Panc1 (cell line): ENCODE measurements at regions not wholly inside any gene's neighbourhood (a gene's known extent, or its start where the extent isn't known, plus 50 kb on each side); places are given as distances from the start of the nearest gene placed in this dataset.

ENCODE experiments used
- ATAC-seq: fragments of 200-7000 bp; cut with Tn5 transposase; 2 replicates; pipeline ENCODE4 v1.9.1; 2020; ENCODE audit warnings: mild to moderate bottlenecking, moderate library complexity
- BruUV-seq: library from RNA; stranded (reverse); fragments of 400-500 nt; replicated peaks from 2 replicates; lab custom pipeline; 2021; lab: Mats Ljungman, UMichigan
- CTCF ChIA-PET: fragments of 300-600 bp; sonication (Branson Sonifier 250); formaldehyde crosslinking; loops from one replicate; lab custom pipeline; 2022; ENCODE audit warnings: antibody characterized with exemption; lab: Charles Lee
- POLR2A ChIA-PET: fragments of 300-600 bp; sonication (Branson Sonifier 250); formaldehyde crosslinking; loops from one replicate; lab custom pipeline; 2022; ENCODE audit warnings: antibody characterized with exemption; lab: Charles Lee
- DNase-seq: peaks from one replicate; pipeline ENCODE4 v3.0.0-alpha.2; 2010; ENCODE audit warnings: low read depth, low spot score
- H3K27ac ChIP-seq: 2 replicates; pipeline ENCODE4 v1.5.1; 2011; ENCODE audit warnings: mild to moderate bottlenecking, low read length, inconsistent platforms
- H3K27me3 ChIP-seq: fragments of 200-500 bp; sonication (Bioruptor generic); 2 replicates; pipeline ENCODE4 v1.6.0; 2014; ENCODE audit warnings: low read length, inconsistent platforms; ENCODE audit not compliant: control insufficient read depth, insufficient read depth
- H3K36me3 ChIP-seq: fragments of 200-500 bp; sonication (Bioruptor generic); 2 replicates; pipeline ENCODE4 v1.5.1; 2014; ENCODE audit warnings: inconsistent platforms, mild to moderate bottlenecking, low read length, moderate library complexity; ENCODE audit not compliant: control insufficient read depth, insufficient read depth
- H3K4me1 ChIP-seq: 2 replicates; pipeline ENCODE4 v1.5.1; 2011; ENCODE audit warnings: inconsistent platforms, mild to moderate bottlenecking, low read length, moderate library complexity; ENCODE audit not compliant: control insufficient read depth, insufficient read depth
- H3K4me3 ChIP-seq, 2 experiments: 2 replicates each; pipeline ENCODE4 v1.5.1; 2011 to 2012; ENCODE audit warnings: low read depth in 2 of 2, low read length in 2 of 2, mild to moderate bottlenecking in 2 of 2, inconsistent platforms in 1 of 2, moderate library complexity in 1 of 2
- H3K9me3 ChIP-seq: fragments of 200-500 bp; sonication (Bioruptor generic); 2 replicates; pipeline ENCODE4 v1.5.1; 2014; ENCODE audit warnings: low read depth, mild to moderate bottlenecking, inconsistent platforms, low read length, moderate library complexity; ENCODE audit not compliant: control insufficient read depth, insufficient read depth
- POLR2AphosphoS5 ChIP-seq: IDR thresholded peaks from 2 replicates; pipeline ENCODE4 v1.6.1; 2012; ENCODE audit warnings: mild to moderate bottlenecking, low read depth, low read length, moderate library complexity
- SIN3A ChIP-seq: IDR thresholded peaks from 2 replicates; pipeline ENCODE4 v1.6.1; 2012; ENCODE audit warnings: low read depth, mild to moderate bottlenecking, low read length, moderate library complexity, borderline replicate concordance; ENCODE audit not compliant: insufficient read depth
- TCF7L2 ChIP-seq: IDR thresholded peaks from 2 replicates; pipeline ENCODE4 v1.6.1; 2011; ENCODE audit warnings: mild to moderate bottlenecking, low read depth, low read length, inconsistent platforms
- in situ Hi-C: cut with HindIII; loops from 2 replicates; pipeline ENCODE4 v1.10.0; 2016; ENCODE audit warnings: low sequenced_read_pairs, low pct_unique_long_range_greater_than_20kb
- intact Hi-C: fragments of 100-400 bp; cut with micrococcal nuclease; formaldehyde crosslinking; loops from one replicate; pipeline ENCODE4 v1.10.0; 2022; ENCODE audit not compliant: unreplicated experiment
- TF ChIP-seq, protein P1 (sequence below), 2 experiments: IDR thresholded peaks; 2 replicates each; pipeline ENCODE4 v1.6.1; 2011 to 2012; ENCODE audit warnings: low read depth in 2 of 2, control low read depth in 1 of 2, low read length in 1 of 2, mild to moderate bottlenecking in 1 of 2, moderate library complexity in 1 of 2; ENCODE audit not compliant: insufficient read depth in 1 of 2
- TF ChIP-seq, protein P2 (sequence below): fragments of 450-650 bp; IDR thresholded peaks from 2 replicates; pipeline ENCODE4 v1.5.1; 2017; ENCODE audit warnings: mild to moderate bottlenecking

DNA sequence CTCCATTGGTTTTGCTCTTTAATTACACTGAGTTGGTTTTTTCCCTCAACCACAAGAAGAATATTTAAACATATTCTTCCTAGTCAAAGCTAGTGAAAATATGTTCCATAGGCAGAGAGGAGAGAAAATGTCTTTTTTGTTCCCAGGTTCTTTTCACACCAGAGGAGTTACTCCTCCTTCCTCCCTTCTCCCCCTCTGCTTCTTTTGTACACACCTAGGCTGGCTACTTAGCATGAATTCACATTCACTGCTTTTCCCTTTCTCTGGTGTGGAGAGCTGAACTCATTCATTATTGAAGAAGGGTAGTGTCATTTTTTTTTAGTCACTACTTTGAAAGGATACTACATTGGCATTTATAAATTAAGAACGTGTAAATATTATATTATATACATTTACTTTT is 56.6 kb upstream of the UGP2 start:
- Histone ChIP-seq H3K36me3 (no peaks in the 10 kb centered on the region), H3K4me3 (no peak overlapping the region), H3K27me3 (no peaks in the 10 kb centered on the region; the same call in 1 of the 2 replicates), H3K27ac (no peak overlapping the region), H3K4me1 (no peaks in the 10 kb centered on the region), H3K9me3 (no peaks in the 10 kb centered on the region)
- no peak for ATAC-seq
- POLR2A ChIA-PET = interaction anchor here (0.6 kb wide), 1 partner anchor 555 kb away, joined by 3 read pairs; no protein-coding TSS in a partner anchor
- CTCF ChIA-PET = no interaction called here
- DNase-seq = no peak
- no TSS peak for BruUV-seq
- in situ Hi-C loops = no loop called here
- intact Hi-C loops = no loop called here
- TF ChIP-seq, protein P1, sequence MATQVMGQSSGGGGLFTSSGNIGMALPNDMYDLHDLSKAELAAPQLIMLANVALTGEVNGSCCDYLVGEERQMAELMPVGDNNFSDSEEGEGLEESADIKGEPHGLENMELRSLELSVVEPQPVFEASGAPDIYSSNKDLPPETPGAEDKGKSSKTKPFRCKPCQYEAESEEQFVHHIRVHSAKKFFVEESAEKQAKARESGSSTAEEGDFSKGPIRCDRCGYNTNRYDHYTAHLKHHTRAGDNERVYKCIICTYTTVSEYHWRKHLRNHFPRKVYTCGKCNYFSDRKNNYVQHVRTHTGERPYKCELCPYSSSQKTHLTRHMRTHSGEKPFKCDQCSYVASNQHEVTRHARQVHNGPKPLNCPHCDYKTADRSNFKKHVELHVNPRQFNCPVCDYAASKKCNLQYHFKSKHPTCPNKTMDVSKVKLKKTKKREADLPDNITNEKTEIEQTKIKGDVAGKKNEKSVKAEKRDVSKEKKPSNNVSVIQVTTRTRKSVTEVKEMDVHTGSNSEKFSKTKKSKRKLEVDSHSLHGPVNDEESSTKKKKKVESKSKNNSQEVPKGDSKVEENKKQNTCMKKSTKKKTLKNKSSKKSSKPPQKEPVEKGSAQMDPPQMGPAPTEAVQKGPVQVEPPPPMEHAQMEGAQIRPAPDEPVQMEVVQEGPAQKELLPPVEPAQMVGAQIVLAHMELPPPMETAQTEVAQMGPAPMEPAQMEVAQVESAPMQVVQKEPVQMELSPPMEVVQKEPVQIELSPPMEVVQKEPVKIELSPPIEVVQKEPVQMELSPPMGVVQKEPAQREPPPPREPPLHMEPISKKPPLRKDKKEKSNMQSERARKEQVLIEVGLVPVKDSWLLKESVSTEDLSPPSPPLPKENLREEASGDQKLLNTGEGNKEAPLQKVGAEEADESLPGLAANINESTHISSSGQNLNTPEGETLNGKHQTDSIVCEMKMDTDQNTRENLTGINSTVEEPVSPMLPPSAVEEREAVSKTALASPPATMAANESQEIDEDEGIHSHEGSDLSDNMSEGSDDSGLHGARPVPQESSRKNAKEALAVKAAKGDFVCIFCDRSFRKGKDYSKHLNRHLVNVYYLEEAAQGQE (IDR thresholded peaks at IDR 0.05; ENCODE audit: insufficient read depth in 1 of 2, low read depth in 2 of 2, low read length in 1 of 2) = no peak
- TF ChIP-seq, protein P2, sequence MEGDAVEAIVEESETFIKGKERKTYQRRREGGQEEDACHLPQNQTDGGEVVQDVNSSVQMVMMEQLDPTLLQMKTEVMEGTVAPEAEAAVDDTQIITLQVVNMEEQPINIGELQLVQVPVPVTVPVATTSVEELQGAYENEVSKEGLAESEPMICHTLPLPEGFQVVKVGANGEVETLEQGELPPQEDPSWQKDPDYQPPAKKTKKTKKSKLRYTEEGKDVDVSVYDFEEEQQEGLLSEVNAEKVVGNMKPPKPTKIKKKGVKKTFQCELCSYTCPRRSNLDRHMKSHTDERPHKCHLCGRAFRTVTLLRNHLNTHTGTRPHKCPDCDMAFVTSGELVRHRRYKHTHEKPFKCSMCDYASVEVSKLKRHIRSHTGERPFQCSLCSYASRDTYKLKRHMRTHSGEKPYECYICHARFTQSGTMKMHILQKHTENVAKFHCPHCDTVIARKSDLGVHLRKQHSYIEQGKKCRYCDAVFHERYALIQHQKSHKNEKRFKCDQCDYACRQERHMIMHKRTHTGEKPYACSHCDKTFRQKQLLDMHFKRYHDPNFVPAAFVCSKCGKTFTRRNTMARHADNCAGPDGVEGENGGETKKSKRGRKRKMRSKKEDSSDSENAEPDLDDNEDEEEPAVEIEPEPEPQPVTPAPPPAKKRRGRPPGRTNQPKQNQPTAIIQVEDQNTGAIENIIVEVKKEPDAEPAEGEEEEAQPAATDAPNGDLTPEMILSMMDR = no peak
- TF ChIP-seq SIN3A (no peak), TCF7L2 (no peak), POLR2AphosphoS5 (no peak)

DNA sequence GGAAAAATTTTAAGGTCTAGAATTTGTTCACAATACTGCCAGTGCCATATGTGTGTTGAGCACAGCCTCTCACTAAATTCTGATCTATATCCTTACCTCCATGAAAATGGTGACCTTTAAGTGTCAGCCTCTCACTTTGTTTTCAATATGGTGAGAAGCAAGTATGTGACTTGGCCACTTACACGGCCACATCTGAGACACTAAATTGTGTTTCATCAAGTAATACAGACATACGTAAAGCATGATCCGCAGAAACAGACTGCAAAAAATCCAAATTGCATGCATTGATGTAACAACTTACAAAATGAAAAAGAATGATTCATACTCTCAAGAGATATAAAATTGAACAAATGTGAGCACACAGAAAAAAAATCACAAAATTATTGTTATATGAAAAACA is 55.2 kb upstream of the UGP2 start:
- no peak overlapping the region for H3K27ac ChIP-seq
- ChIA-PET CTCF (no interaction called here), POLR2A (no interaction called here)
- ATAC-seq = no peak
- no peaks in the 10 kb centered on the region for H3K9me3 ChIP-seq
- intact Hi-C loops (no loop called here), in situ Hi-C loops (no loop called here)
- H3K4me3 ChIP-seq = no peak overlapping the region
- no TSS peak for BruUV-seq
- no peak for DNase-seq
- TF ChIP-seq, protein P2 = no peak
- no peak for TF ChIP-seq TCF7L2
- TF ChIP-seq POLR2AphosphoS5 = no peak
- TF ChIP-seq SIN3A = no peak
- TF ChIP-seq, protein P1 (IDR thresholded peaks at IDR 0.05; ENCODE audit: insufficient read depth in 1 of 2, low read depth in 2 of 2, low read length in 1 of 2) = no peak
- no peaks in the 10 kb centered on the region for H3K36me3 ChIP-seq
- no peaks in the 10 kb centered on the region for H3K4me1 ChIP-seq
- H3K27me3 ChIP-seq = no peaks in the 10 kb centered on the region
